ENCODE measurements at regions not wholly inside any gene's neighbourhood (a gene's known extent, or its start where the extent isn't known, plus 50 kb on each side); places are given as distances from the start of the nearest gene placed in this dataset.
"Not testable (repeated sequence)": the region's sequence is repeated elsewhere in the genome, so short reads cannot be mapped to it uniquely, and the experiment has no call there.

GRCh38 chr18:30142248-30142647, 900.3 kb downstream of the DSC3 start:
- DNase-seq: no peak

GRCh38 chr18:30141506-30141905, 901.0 kb downstream of the DSC3 start:
- DNase-seq: not testable (repeated sequence)

GRCh38 chr18:30139631-30140287, 902.8 kb downstream of the DSC3 start:
- DNase-seq: no peak

GRCh38 chr18:30135938-30136337, 906.6 kb downstream of the DSC3 start:
- DNase-seq: no peak

GRCh38 chr18:30134020-30134419, 908.5 kb downstream of the DSC3 start:
- no peak for DNase-seq

GRCh38 chr18:30132959-30133358, 909.6 kb downstream of the DSC3 start:
- DNase-seq: no peak

- DNase-seq: no peak
These were observed 921.1 kb downstream of the DSC3 start for GRCh38 chr18:30121397-30121796.

GRCh38 chr18:30113454-30113853, 929.1 kb downstream of the DSC3 start:
- no peak for DNase-seq

GRCh38 chr18:30106356-30106755, 936.2 kb downstream of the DSC3 start:
- no peak for DNase-seq

- no peak for DNase-seq
These were observed 938.7 kb downstream of the DSC3 start for GRCh38 chr18:30103881-30104280.

- no peak for DNase-seq
These were observed 945.7 kb downstream of the DSC3 start for GRCh38 chr18:30096796-30097195.

GRCh38 chr18:30094556-30094955, 948.0 kb downstream of the DSC3 start:
- no peak for DNase-seq

- DNase-seq: no peak
These were observed 949.2 kb downstream of the DSC3 start for GRCh38 chr18:30093376-30093775.

GRCh38 chr18:30088238-30089015, 954.1 kb downstream of the DSC3 start:
- DNase-seq: no peak

GRCh38 chr18:30086351-30086750, 956.2 kb downstream of the DSC3 start:
- no peak for DNase-seq

GRCh38 chr18:30081122-30081521, 961.4 kb downstream of the DSC3 start:
- DNase-seq: no peak

GRCh38 chr18:30072609-30073385, 969.7 kb downstream of the DSC3 start:
- DNase-seq: no peak

- DNase-seq: no peak
These were observed 976.3 kb downstream of the DSC3 start for GRCh38 chr18:30066288-30066687.

- no peak for DNase-seq
These were observed 985.1 kb downstream of the DSC3 start for GRCh38 chr18:30057398-30057797.

GRCh38 chr18:30056528-30056927, 986.0 kb downstream of the DSC3 start:
- no peak for DNase-seq

- DNase-seq: no peak
These were observed 998.0 kb downstream of the DSC3 start for GRCh38 chr18:30044496-30044895.

GRCh38 chr18:30039201-30039600, 1003.3 kb downstream of the DSC3 start:
- no peak for DNase-seq

- no peak for DNase-seq
These were observed 1007.7 kb downstream of the DSC3 start for GRCh38 chr18:30034818-30035217.

- DNase-seq: no peak
These were observed 1026.4 kb downstream of the DSC3 start for GRCh38 chr18:30016179-30016578.

Data from suppressor macrophage treated with lipopolysaccharide for 1 hour (primary cell).